ENCODE measurements at regions not wholly inside any gene's neighbourhood (a gene's known extent, or its start where the extent isn't known, plus 50 kb on each side); places are given as distances from the start of the nearest gene placed in this dataset.
A peak's percentile ranks its signal among the peaks of the same experiment; 100 is the strongest.

DNA sequence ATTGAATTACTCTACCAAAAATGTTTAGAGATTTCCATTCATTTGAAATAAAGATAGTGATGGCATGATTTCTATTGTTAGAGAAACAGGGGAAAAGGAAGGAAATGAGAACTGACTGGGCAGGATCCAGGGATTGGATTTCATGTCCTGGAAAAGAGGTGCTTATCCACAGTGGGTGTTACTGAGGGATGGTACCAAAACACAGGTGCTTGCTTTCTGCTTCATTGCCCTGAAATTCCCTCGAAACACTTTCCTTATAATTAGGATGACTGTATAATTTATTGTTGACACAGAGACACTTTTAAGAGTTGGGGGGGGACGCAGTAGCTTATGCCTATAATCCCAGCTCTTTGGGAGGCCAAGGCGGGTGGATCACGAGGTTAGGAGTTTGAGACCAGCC, 185.0 kb upstream of the KCNK2 start:
- Histone ChIP-seq H3K27me3 (ENCODE audit: control insufficient read depth, insufficient read depth, low read length) (no peaks in the 10 kb centered on the region), H3K9ac (ENCODE audit: low read depth, low read length) (no peak overlapping the region), H3K14ac (replicated peaks; ENCODE audit: low read depth, low read length) (no peak overlapping the region), H3K9me3 (ENCODE audit: control insufficient read depth, insufficient read depth, low read length) (no peaks in the 10 kb centered on the region), H2AK9ac (replicated peaks; ENCODE audit: low read depth, low read length, poor library complexity) (no peak overlapping the region), H2AFZ (replicated peaks; ENCODE audit: low read length, poor library complexity) (peak overlapping the region; percentile 5), H3K56ac (ENCODE audit: extremely low read depth, insufficient read depth, low read length) (no peak overlapping the region), H4K91ac (ENCODE audit: insufficient read depth, low read depth, low read length) (no peak overlapping the region), H2AK5ac (ENCODE audit: low read depth, low read length) (0 out of 2 replicates have a peak overlapping the region, but pooled peaks have one; percentile 33), H3K4me2 (ENCODE audit: low read depth, low read length) (no peak overlapping the region), H3K4me3 (ENCODE audit: insufficient read depth, low read depth, low read length) (no peak overlapping the region), H4K8ac (ENCODE audit: low read depth in 2 of 2, low read length in 2 of 2) (no peak overlapping the region), H3K9me1 (ENCODE audit: insufficient read depth, low read length) (no peaks in the 10 kb centered on the region), H2BK15ac (ENCODE audit: low read depth, low read length) (no peak overlapping the region; the same call in 2 of the 3 replicates), H4K5ac (ENCODE audit: low read depth, low read length) (no peak overlapping the region; the same call in 1 of the 2 replicates), H3K18ac (ENCODE audit: low read depth, low read length) (no peak overlapping the region), H3K4ac (ENCODE audit: low read depth, low read length) (0 out of 2 replicates have a peak overlapping the region, but pooled peaks have one; percentile 15), H2BK120ac (ENCODE audit: low read depth, low read length) (no peak overlapping the region; the same call in 1 of the 2 replicates), H3K36me3 (ENCODE audit: control insufficient read depth, insufficient read depth, low read length) (no peaks in the 10 kb centered on the region), H3K27ac (ENCODE audit: insufficient read depth, low read length) (no peak overlapping the region), H2BK5ac (ENCODE audit: low read depth, low read length, poor library complexity, severe bottlenecking) (no peak overlapping the region), H3K79me1 (ENCODE audit: low read depth in 1 of 2, low read length in 2 of 2) (no peaks in the 10 kb centered on the region), H3K4me1 (ENCODE audit: control insufficient read depth, insufficient read depth, low read length) (peaks cover 9% of the 10 kb centered on the region; the same call in 1 of the 2 replicates), H3K23ac (ENCODE audit: low read depth, low read length) (no peak overlapping the region), H2BK20ac (ENCODE audit: low read depth, low read length) (no peak overlapping the region), H4K20me1 (ENCODE audit: insufficient read depth, low read length) (no peaks in the 10 kb centered on the region)
- CTCF ChIA-PET = no interaction called here
- in situ Hi-C loops (cut with MboI; ENCODE audit: low sequenced_read_pairs) = no loop called here
- WGBS, 2 experiments (ENCODE audit: extremely low coverage in 2 of 2, insufficient read length in 1 of 2) = no CpG with 5 or more reads among the region's 4 CpGs
- no peak for ATAC-seq (ENCODE audit: low read depth)
- TF ChIP-seq, protein P1, sequence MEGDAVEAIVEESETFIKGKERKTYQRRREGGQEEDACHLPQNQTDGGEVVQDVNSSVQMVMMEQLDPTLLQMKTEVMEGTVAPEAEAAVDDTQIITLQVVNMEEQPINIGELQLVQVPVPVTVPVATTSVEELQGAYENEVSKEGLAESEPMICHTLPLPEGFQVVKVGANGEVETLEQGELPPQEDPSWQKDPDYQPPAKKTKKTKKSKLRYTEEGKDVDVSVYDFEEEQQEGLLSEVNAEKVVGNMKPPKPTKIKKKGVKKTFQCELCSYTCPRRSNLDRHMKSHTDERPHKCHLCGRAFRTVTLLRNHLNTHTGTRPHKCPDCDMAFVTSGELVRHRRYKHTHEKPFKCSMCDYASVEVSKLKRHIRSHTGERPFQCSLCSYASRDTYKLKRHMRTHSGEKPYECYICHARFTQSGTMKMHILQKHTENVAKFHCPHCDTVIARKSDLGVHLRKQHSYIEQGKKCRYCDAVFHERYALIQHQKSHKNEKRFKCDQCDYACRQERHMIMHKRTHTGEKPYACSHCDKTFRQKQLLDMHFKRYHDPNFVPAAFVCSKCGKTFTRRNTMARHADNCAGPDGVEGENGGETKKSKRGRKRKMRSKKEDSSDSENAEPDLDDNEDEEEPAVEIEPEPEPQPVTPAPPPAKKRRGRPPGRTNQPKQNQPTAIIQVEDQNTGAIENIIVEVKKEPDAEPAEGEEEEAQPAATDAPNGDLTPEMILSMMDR (conservative IDR thresholded peaks at IDR 0.05; ENCODE audit: low read depth, low read length) = no peak
- TF ChIP-seq NFE2L2 (IDR thresholded peaks at IDR 0.05; ENCODE audit: low read depth, low read length) (no peak), MAFK (IDR thresholded peaks at IDR 0.05; ENCODE audit: low read depth, low read length) (no peak), BHLHE40 (IDR thresholded peaks at IDR 0.05; ENCODE audit: low read depth, low read length) (no peak), POLR2A (IDR thresholded peaks at IDR 0.05; ENCODE audit: low read depth, low read length) (no peak)
- dilution Hi-C loops (cut with HindIII; ENCODE audit: low sequenced_read_pairs, unreplicated experiment) = no loop called here
- POLR2A ChIA-PET (ENCODE audit: unreplicated experiment) = no interaction called here
- DNase-seq = no peak
- intact Hi-C loops (cut with micrococcal nuclease) = no loop called here
- BruUV-seq (replicated peaks) = no TSS peak

Data from IMR-90 (cell line).